ENCODE measurements at regions not wholly inside any gene's neighbourhood (a gene's known extent, or its start where the extent isn't known, plus 50 kb on each side); places are given as distances from the start of the nearest gene placed in this dataset.

GRCh38 chr9:31745468-31745867 is 639.0 kb upstream of the ACO1 start:
- H3K79me2 ChIP-seq (ENCODE audit: insufficient read depth, low read length) = no peaks in the 10 kb centered on the region
- no peaks in the 10 kb centered on the region for H3K27me3 ChIP-seq (ENCODE audit: control insufficient read depth in 1 of 2, insufficient read depth in 2 of 2, low read length in 2 of 2)
- no peak overlapping the region for H3K9ac ChIP-seq (ENCODE audit: insufficient read depth, low read depth, low read length)
- no peak overlapping the region for H2AFZ ChIP-seq (ENCODE audit: low read length)
- POLR2A ChIA-PET = no interaction called here
- H3K36me3 ChIP-seq (replicated peaks in 1 of 2; ENCODE audit: control insufficient read depth in 1 of 2, insufficient read depth in 2 of 2, low read length in 2 of 2) = no peaks in the 10 kb centered on the region
- no peak for ATAC-seq
- H3K4me1 ChIP-seq (ENCODE audit: insufficient read depth, low read length) = no peaks in the 10 kb centered on the region
- H3K4me2 ChIP-seq (ENCODE audit: low read depth, low read length) = no peak overlapping the region
- 2% methylated on average over 6 of the region's 6 CpGs for WGBS (ENCODE audit: low lambda C conversion rate)
- H3K4me3 ChIP-seq (replicated peaks in 1 of 3; ENCODE audit: insufficient read depth in 1 of 3, low read depth in 2 of 3, low read length in 3 of 3) = no peak overlapping the region
- H3K9me3 ChIP-seq (ENCODE audit: low read length) = no peaks in the 10 kb centered on the region
- in situ Hi-C loops (cut with HindIII; ENCODE audit: extremely low pct_ligation_motif_present, low pct_unique_long_range_greater_than_20kb) = no loop called here
- BruUV-seq (replicated peaks) = no TSS peak
- intact Hi-C loops (cut with micrococcal nuclease; ENCODE audit: unreplicated experiment) = no loop called here
- H3K27ac ChIP-seq (ENCODE audit: extremely low read length, insufficient read depth, low read length) = no peak overlapping the region
- CTCF ChIA-PET (ENCODE audit: low intra/inter-chr PET ratio, low total read pairs) = no interaction called here
- no peak for DNase-seq (ENCODE audit: low spot score)
- no peaks in the 10 kb centered on the region for H4K20me1 ChIP-seq (ENCODE audit: insufficient read depth, low read length)
- FAIRE-seq = no peak
- TF ChIP-seq RBAK (CRISPR knock-in tag; IDR thresholded peaks at IDR 0.05) (no peak), AFF4 (CRISPR knock-in tag; IDR thresholded peaks at IDR 0.05) (no peak), HNF4A (CRISPR knock-in tag; IDR thresholded peaks at IDR 0.05) (no peak), MATR3 (CRISPR knock-in tag; IDR thresholded peaks at IDR 0.05) (no peak), USF2 (IDR thresholded peaks at IDR 0.05; ENCODE audit: low read depth, low read length) (no peak), USF2 (CRISPR knock-in tag; IDR thresholded peaks at IDR 0.05; ENCODE audit: borderline replicate concordance) (no peak), ZNF34 (CRISPR knock-in tag; IDR thresholded peaks at IDR 0.05; ENCODE audit: borderline replicate concordance) (no peak), KDM1A (CRISPR knock-in tag; IDR thresholded peaks at IDR 0.05) (no peak), ZNF138 (CRISPR knock-in tag; IDR thresholded peaks at IDR 0.05; ENCODE audit: low read depth) (no peak), ZNF609 (CRISPR knock-in tag; IDR thresholded peaks at IDR 0.05; ENCODE audit: borderline replicate concordance) (no peak), SP1 (IDR thresholded peaks at IDR 0.05) (no peak), SP1 (CRISPR knock-in tag; IDR thresholded peaks at IDR 0.05) (no peak), MZF1 (CRISPR knock-in tag; IDR thresholded peaks at IDR 0.05; ENCODE audit: borderline replicate concordance) (no peak), NR3C1 (CRISPR knock-in tag; IDR thresholded peaks at IDR 0.05) (no peak), HOXA3 (CRISPR knock-in tag; IDR thresholded peaks at IDR 0.05) (no peak), MIER2 (CRISPR knock-in tag; IDR thresholded peaks at IDR 0.05) (no peak), PHF20 (CRISPR knock-in tag; IDR thresholded peaks at IDR 0.05) (no peak)
